K562 (cell line): ENCODE measurements at regions not wholly inside any gene's neighbourhood (a gene's known extent, or its start where the extent isn't known, plus 50 kb on each side); places are given as distances from the start of the nearest gene placed in this dataset.

Experiments
- E2F4 ChIP-seq: sonication (generic); formaldehyde crosslinking; IDR thresholded peaks from 2 replicates; pipeline ENCODE4 v1.8.0; 2022; ENCODE audit warnings: mild to moderate bottlenecking, low read depth, missing genetic modification reagents
- EP300 ChIP-seq: IDR thresholded peaks from 2 replicates; pipeline ENCODE4 v1.6.1; 2012; ENCODE audit warnings: low read length, improper control_type of control experiment
- EZH2 ChIP-seq: IDR thresholded peaks from 2 replicates; pipeline ENCODE4 v1.6.1; 2012; ENCODE audit warnings: low read depth, mild to moderate bottlenecking, inconsistent platforms, low read length, borderline replicate concordance
- POLR2A ChIP-seq: fragments of 450-650 bp; conservative IDR thresholded peaks from 2 replicates; pipeline ENCODE4 v1.6.1; 2016
- RAD21 ChIP-seq, 2 experiments: fragments of 250-450 bp in 1 of 2; fragments of 450-650 bp in 1 of 2; sonication (Bioruptor Pico) in 1 of 2; formaldehyde crosslinking in 1 of 2; IDR thresholded peaks in 1 of 2; conservative IDR thresholded peaks in 1 of 2; 2 replicates each; pipeline versions ENCODE4 v1.4.0 to v1.8.0; 2020 to 2022; ENCODE audit warnings: mild to moderate bottlenecking in 2 of 2, moderate library complexity in 1 of 2
- SP2 ChIP-seq: IDR thresholded peaks from 2 replicates; pipeline ENCODE4 v1.6.1; 2011; ENCODE audit warnings: mild to moderate bottlenecking, low read depth, low read length, moderate library complexity; ENCODE audit not compliant: poor library complexity, severe bottlenecking; ENCODE audit errors: extremely low read depth
- TRIM28 ChIP-seq: fragments of 450-650 bp; IDR thresholded peaks from 2 replicates; pipeline ENCODE4 v1.6.1; 2017
- USF2 ChIP-seq: sonication (generic); formaldehyde crosslinking; IDR thresholded peaks from 2 replicates; pipeline ENCODE4 v1.5.0; 2020; ENCODE audit warnings: missing genetic modification reagents
- TF ChIP-seq, protein P1 (sequence below), 3 experiments: IDR thresholded peaks in 2 of 3; conservative IDR thresholded peaks in 1 of 3; 2 replicates each; pipeline ENCODE4 v1.5.1; 2011 to 2012; ENCODE audit warnings: low read length in 3 of 3, mild to moderate bottlenecking in 3 of 3, control low read depth in 2 of 3, improper control_type of control experiment in 1 of 3, inconsistent platforms in 1 of 3, low read depth in 1 of 3, mixed read lengths in 1 of 3, moderate library complexity in 1 of 3; ENCODE audit not compliant: insufficient read depth in 2 of 3

- no peak for TF ChIP-seq E2F4 (CRISPR knock-in tag)
- no peak for TF ChIP-seq POLR2A
- TF ChIP-seq USF2 (CRISPR knock-in tag): no peak
- TF ChIP-seq, protein P1, sequence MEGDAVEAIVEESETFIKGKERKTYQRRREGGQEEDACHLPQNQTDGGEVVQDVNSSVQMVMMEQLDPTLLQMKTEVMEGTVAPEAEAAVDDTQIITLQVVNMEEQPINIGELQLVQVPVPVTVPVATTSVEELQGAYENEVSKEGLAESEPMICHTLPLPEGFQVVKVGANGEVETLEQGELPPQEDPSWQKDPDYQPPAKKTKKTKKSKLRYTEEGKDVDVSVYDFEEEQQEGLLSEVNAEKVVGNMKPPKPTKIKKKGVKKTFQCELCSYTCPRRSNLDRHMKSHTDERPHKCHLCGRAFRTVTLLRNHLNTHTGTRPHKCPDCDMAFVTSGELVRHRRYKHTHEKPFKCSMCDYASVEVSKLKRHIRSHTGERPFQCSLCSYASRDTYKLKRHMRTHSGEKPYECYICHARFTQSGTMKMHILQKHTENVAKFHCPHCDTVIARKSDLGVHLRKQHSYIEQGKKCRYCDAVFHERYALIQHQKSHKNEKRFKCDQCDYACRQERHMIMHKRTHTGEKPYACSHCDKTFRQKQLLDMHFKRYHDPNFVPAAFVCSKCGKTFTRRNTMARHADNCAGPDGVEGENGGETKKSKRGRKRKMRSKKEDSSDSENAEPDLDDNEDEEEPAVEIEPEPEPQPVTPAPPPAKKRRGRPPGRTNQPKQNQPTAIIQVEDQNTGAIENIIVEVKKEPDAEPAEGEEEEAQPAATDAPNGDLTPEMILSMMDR (IDR thresholded peaks at IDR 0.05 in 2 of 3, conservative IDR thresholded peaks at IDR 0.05 in 1 of 3; ENCODE audit: insufficient read depth in 2 of 3, low read depth in 1 of 3, low read length in 3 of 3): no peak
- no peak for TF ChIP-seq SP2
- TF ChIP-seq EP300: no peak
- no peak for TF ChIP-seq TRIM28
- TF ChIP-seq RAD21 (CRISPR knock-in tag; conservative IDR thresholded peaks at IDR 0.05 in 1 of 2, IDR thresholded peaks at IDR 0.05 in 1 of 2): no peak
- TF ChIP-seq EZH2: no peak
Observed at GRCh38 chr1:229987953-229988352, 79.1 kb upstream of the GALNT2 start.
